IMR-90 (cell line): ENCODE measurements at regions not wholly inside any gene's neighbourhood (a gene's known extent, or its start where the extent isn't known, plus 50 kb on each side); places are given as distances from the start of the nearest gene placed in this dataset.

Experiments used
- ATAC-seq: fragments of 200-7000 bp; cut with Tn5 transposase; 2 replicates; pipeline ENCODE4 v1.9.1; 2020; ENCODE audit warnings: low read depth, mild to moderate bottlenecking, moderate library complexity
- BruUV-seq: library from RNA; stranded (reverse); fragments of 400-500 nt; replicated peaks from 2 replicates; lab custom pipeline; 2021; lab: Mats Ljungman, UMichigan
- CTCF ChIA-PET: fragments of 300-600 bp; formaldehyde crosslinking; extraction: SDS; loops from one replicate; lab custom pipeline; 2021; ENCODE audit warnings: antibody characterized with exemption; lab: Yijun Ruan, JAX
- POLR2A ChIA-PET: fragments of 300-600 bp; sonication (Branson Sonifier 250); formaldehyde crosslinking; loops from one replicate; lab custom pipeline; 2022; ENCODE audit warnings: antibody characterized with exemption; ENCODE audit not compliant: unreplicated experiment; lab: Charles Lee
- DNase-seq: peaks from one replicate; pipeline ENCODE4 v3.0.0; 2013
- H2AFZ ChIP-seq: replicated peaks from 2 replicates; pipeline ENCODE3; 2013; ENCODE audit warnings: low read length, mild to moderate bottlenecking; ENCODE audit not compliant: poor library complexity
- H2AK5ac ChIP-seq: 2 replicates; pipeline ENCODE4 v1.6.1; 2013; ENCODE audit warnings: low read depth, low read length, inconsistent platforms
- H2AK9ac ChIP-seq: replicated peaks from 2 replicates; pipeline ENCODE3; 2013; ENCODE audit warnings: mild to moderate bottlenecking, low read depth, low read length, moderate library complexity; ENCODE audit not compliant: poor library complexity
- H2BK120ac ChIP-seq: 2 replicates; pipeline ENCODE4 v1.6.1; 2013; ENCODE audit warnings: low read depth, low read length, inconsistent platforms
- H2BK15ac ChIP-seq: 3 replicates; pipeline ENCODE4 v1.6.1; 2013; ENCODE audit warnings: low read depth, low read length, inconsistent platforms
- H2BK20ac ChIP-seq: 2 replicates; pipeline ENCODE4 v1.6.1; 2013; ENCODE audit warnings: low read depth, mild to moderate bottlenecking, inconsistent platforms, low read length, moderate library complexity
- H2BK5ac ChIP-seq: 2 replicates; pipeline ENCODE4 v1.6.1; 2013; ENCODE audit warnings: mild to moderate bottlenecking, low read depth, low read length, inconsistent platforms; ENCODE audit not compliant: poor library complexity, severe bottlenecking
- H3K14ac ChIP-seq: replicated peaks from 2 replicates; pipeline ENCODE4 v1.6.1; 2013; ENCODE audit warnings: low read depth, low read length, inconsistent platforms
- H3K18ac ChIP-seq: 2 replicates; pipeline ENCODE4 v1.6.1; 2013; ENCODE audit warnings: low read depth, low read length, control low read depth
- H3K23ac ChIP-seq: 2 replicates; pipeline ENCODE4 v1.6.1; 2013; ENCODE audit warnings: low read depth, low read length, inconsistent platforms
- H3K27ac ChIP-seq: 2 replicates; pipeline ENCODE4 v1.5.1; 2013; ENCODE audit warnings: mild to moderate bottlenecking, control low read depth, low read length; ENCODE audit not compliant: insufficient read depth
- H3K27me3 ChIP-seq: 2 replicates; pipeline ENCODE4 v1.6.1; 2013; ENCODE audit warnings: low read length; ENCODE audit not compliant: control insufficient read depth, insufficient read depth
- H3K36me3 ChIP-seq: 2 replicates; pipeline ENCODE4 v1.6.1; 2013; ENCODE audit warnings: low read length, mixed read lengths; ENCODE audit not compliant: control insufficient read depth, insufficient read depth
- H3K4ac ChIP-seq: 2 replicates; pipeline ENCODE4 v1.6.1; 2013; ENCODE audit warnings: low read depth, low read length, inconsistent platforms
- H3K4me1 ChIP-seq: 2 replicates; pipeline ENCODE4 v1.6.1; 2013; ENCODE audit warnings: low read length, mixed read lengths; ENCODE audit not compliant: control insufficient read depth, insufficient read depth
- H3K4me2 ChIP-seq: 2 replicates; pipeline ENCODE4 v1.6.1; 2013; ENCODE audit warnings: low read depth, mild to moderate bottlenecking, control low read depth, low read length, moderate library complexity
- H3K4me3 ChIP-seq: 2 replicates; pipeline ENCODE4 v1.5.1; 2013; ENCODE audit warnings: low read depth, mild to moderate bottlenecking, control low read depth, low read length, moderate library complexity; ENCODE audit not compliant: insufficient read depth
- H3K56ac ChIP-seq: 2 replicates; pipeline ENCODE4 v1.6.1; 2013; ENCODE audit warnings: low read length, inconsistent platforms; ENCODE audit not compliant: insufficient read depth; ENCODE audit errors: extremely low read depth
- H3K79me1 ChIP-seq, 2 experiments: 2 replicates each; pipeline ENCODE4 v1.6.1; 2013; ENCODE audit warnings: low read length in 2 of 2, inconsistent platforms in 1 of 2, low read depth in 1 of 2
- H3K9ac ChIP-seq: 2 replicates; pipeline ENCODE4 v1.6.1; 2013; ENCODE audit warnings: low read depth, low read length, control low read depth
- H3K9me1 ChIP-seq: 2 replicates; pipeline ENCODE4 v1.6.1; 2013; ENCODE audit warnings: low read length, inconsistent platforms; ENCODE audit not compliant: insufficient read depth
- H3K9me3 ChIP-seq: 2 replicates; pipeline ENCODE4 v1.6.1; 2013; ENCODE audit warnings: low read length; ENCODE audit not compliant: control insufficient read depth, insufficient read depth
- H4K20me1 ChIP-seq: 2 replicates; pipeline ENCODE4 v1.6.1; 2013; ENCODE audit warnings: low read length, inconsistent platforms; ENCODE audit not compliant: insufficient read depth
- H4K5ac ChIP-seq: 2 replicates; pipeline ENCODE4 v1.6.1; 2013; ENCODE audit warnings: mild to moderate bottlenecking, low read depth, low read length, control low read depth
- H4K8ac ChIP-seq, 2 experiments: 2 replicates each; pipeline ENCODE4 v1.6.1; 2013; ENCODE audit warnings: low read depth in 2 of 2, low read length in 2 of 2, control low read depth in 1 of 2, inconsistent platforms in 1 of 2
- H4K91ac ChIP-seq: 2 replicates; pipeline ENCODE4 v1.6.1; 2013; ENCODE audit warnings: low read depth, low read length, inconsistent platforms; ENCODE audit not compliant: insufficient read depth
- BHLHE40 ChIP-seq: fragments of 150-350 bp; IDR thresholded peaks from 2 replicates; pipeline ENCODE4 v1.6.1; 2016; ENCODE audit warnings: mild to moderate bottlenecking, low read depth, low read length
- CEBPB ChIP-seq: IDR thresholded peaks from 2 replicates; pipeline ENCODE4 v1.6.1; 2012; ENCODE audit warnings: low read depth, low read length, improper control_type of control experiment
- CHD1 ChIP-seq: IDR thresholded peaks from 2 replicates; pipeline ENCODE4 v1.6.1; 2012; ENCODE audit warnings: low read depth, low read length, improper control_type of control experiment
- ELK1 ChIP-seq: fragments of 150-350 bp; IDR thresholded peaks from 2 replicates; pipeline ENCODE4 v1.6.1; 2016; ENCODE audit warnings: low read depth, mild to moderate bottlenecking, low read length, moderate library complexity, borderline replicate concordance
- FOS ChIP-seq: fragments of 150-350 bp; IDR thresholded peaks from 2 replicates; pipeline ENCODE4 v1.6.1; 2016; ENCODE audit warnings: low read depth, low read length
- MAFK ChIP-seq: IDR thresholded peaks from 2 replicates; pipeline ENCODE4 v1.6.1; 2012; ENCODE audit warnings: low read depth, low read length, improper control_type of control experiment
- MAZ ChIP-seq: IDR thresholded peaks from 2 replicates; pipeline ENCODE4 v1.6.1; 2012; ENCODE audit warnings: low read depth, mild to moderate bottlenecking, low read length, improper control_type of control experiment, moderate library complexity, borderline replicate concordance
- MXI1 ChIP-seq: IDR thresholded peaks from 2 replicates; pipeline ENCODE4 v1.6.1; 2012; ENCODE audit warnings: low read depth, mild to moderate bottlenecking, low read length, moderate library complexity, borderline replicate concordance
- NFE2L2 ChIP-seq: fragments of 150-350 bp; IDR thresholded peaks from 2 replicates; pipeline ENCODE4 v1.6.1; 2016; ENCODE audit warnings: low read depth, mild to moderate bottlenecking, low read length
- POLR2A ChIP-seq: IDR thresholded peaks from 2 replicates; pipeline ENCODE4 v1.6.1; 2012; ENCODE audit warnings: mild to moderate bottlenecking, low read depth, low read length
- RAD21 ChIP-seq: IDR thresholded peaks from 2 replicates; pipeline ENCODE4 v1.6.1; 2012; ENCODE audit warnings: low read length, improper control_type of control experiment
- RCOR1 ChIP-seq: IDR thresholded peaks from 2 replicates; pipeline ENCODE4 v1.6.1; 2012; ENCODE audit warnings: mild to moderate bottlenecking, low read length, improper control_type of control experiment; ENCODE audit not compliant: insufficient replicate concordance
- RFX5 ChIP-seq: IDR thresholded peaks from 2 replicates; pipeline ENCODE4 v1.8.0; 2012; ENCODE audit warnings: low read depth, mild to moderate bottlenecking, low read length, moderate library complexity
- SMC3 ChIP-seq: fragments of 150-350 bp; IDR thresholded peaks from 2 replicates; pipeline ENCODE4 v1.6.1; 2016; ENCODE audit warnings: low read depth, mild to moderate bottlenecking, antibody characterized with exemption, low read length, moderate library complexity
- WGBS, 2 experiments: methylation state at CpG; one replicate each; pipeline versions ENCODE4 v1.1.5 to v1.1.7; 2013; ENCODE audit warnings: missing lambda C conversion rate in 2 of 2; ENCODE audit not compliant: insufficient read length in 1 of 2; ENCODE audit errors: extremely low coverage in 2 of 2; 5-methylcytosine and 5-hydroxymethylcytosine counted together
- dilution Hi-C: fragments of 300-500 bp; cut with HindIII; formaldehyde crosslinking; loops from one replicate; pipeline ENCODE4 v1.14.3; 2018; ENCODE audit warnings: low sequenced_read_pairs; ENCODE audit not compliant: unreplicated experiment
- in situ Hi-C: fragments of 300-500 bp; cut with MboI; formaldehyde crosslinking; loops from 3 replicates; pipeline ENCODE4 v1.14.3; 2019; ENCODE audit warnings: low sequenced_read_pairs, inconsistent platforms, mixed read lengths
- intact Hi-C: fragments of 100-400 bp; cut with micrococcal nuclease; formaldehyde crosslinking; loops from 2 replicates; pipeline ENCODE4 v1.10.0; 2022
- TF ChIP-seq, protein P1 (sequence below): fragments of 150-350 bp; IDR thresholded peaks from 2 replicates; pipeline ENCODE4 v1.6.1; 2017; ENCODE audit warnings: mild to moderate bottlenecking, antibody characterized with exemption, low read length, low read depth
- TF ChIP-seq, protein P2 (sequence below): conservative IDR thresholded peaks from 2 replicates; pipeline ENCODE4 v1.5.1; 2012; ENCODE audit warnings: mild to moderate bottlenecking, low read depth, low read length, improper control_type of control experiment

DNA sequence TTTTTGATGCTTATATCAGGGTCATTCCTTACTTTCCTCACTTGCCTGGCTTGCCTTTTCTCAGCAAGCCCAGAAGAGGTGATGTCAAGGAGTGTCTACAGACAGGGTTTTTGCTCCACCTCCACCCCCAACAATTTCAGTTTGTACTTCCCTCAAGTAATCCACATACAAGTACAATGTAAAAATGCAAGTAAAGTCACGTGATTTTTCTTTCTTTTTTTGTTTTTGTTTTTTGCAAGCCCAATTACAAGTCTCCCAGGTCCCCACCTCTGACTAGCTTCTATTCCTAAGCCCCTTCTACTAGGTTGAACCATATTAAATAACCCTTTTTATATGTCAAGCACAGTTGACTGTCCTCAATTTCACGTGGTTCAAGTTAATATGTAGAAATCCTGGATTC is 579.6 kb downstream of the DIAPH3 start:
- Histone ChIP-seq H3K4me1 (no peaks in the 10 kb centered on the region), H4K91ac (no peak overlapping the region), H3K79me1 (no peaks in the 10 kb centered on the region), H3K4me2 (no peak overlapping the region), H4K20me1 (no peaks in the 10 kb centered on the region), H3K18ac (no peak overlapping the region), H3K9me3 (no peaks in the 10 kb centered on the region), H3K27ac (no peak overlapping the region), H2BK20ac (no peak overlapping the region), H3K9ac (no peak overlapping the region), H4K8ac (no peak overlapping the region), H2BK120ac (no peak overlapping the region), H3K27me3 (peaks cover 2% of the 10 kb centered on the region; the same call in 1 of the 2 replicates), H3K4ac (no peak overlapping the region), H2AK9ac (no peak overlapping the region), H2BK15ac (no peak overlapping the region), H3K56ac (no peak overlapping the region), H2BK5ac (no peak overlapping the region), H3K9me1 (no peaks in the 10 kb centered on the region), H4K5ac (no peak overlapping the region), H3K14ac (no peak overlapping the region), H3K36me3 (no peaks in the 10 kb centered on the region), H3K23ac (no peak overlapping the region), H3K4me3 (no peak overlapping the region), H2AK5ac (no peak overlapping the region), H2AFZ (no peak overlapping the region)
- DNase-seq (no peak), ATAC-seq (no peak)
- BruUV-seq = no TSS peak
- in situ Hi-C loops = no loop called here
- dilution Hi-C loops = no loop called here
- intact Hi-C loops = no loop called here
- TF ChIP-seq FOS (no peak), MXI1 (no peak), CHD1 (no peak), RFX5 (no peak), RAD21 (no peak), SMC3 (no peak), BHLHE40 (no peak), ELK1 (no peak), POLR2A (no peak), MAZ (no peak), NFE2L2 (no peak), RCOR1 (no peak), MAFK (no peak), CEBPB (no peak)
- TF ChIP-seq, protein P1, sequence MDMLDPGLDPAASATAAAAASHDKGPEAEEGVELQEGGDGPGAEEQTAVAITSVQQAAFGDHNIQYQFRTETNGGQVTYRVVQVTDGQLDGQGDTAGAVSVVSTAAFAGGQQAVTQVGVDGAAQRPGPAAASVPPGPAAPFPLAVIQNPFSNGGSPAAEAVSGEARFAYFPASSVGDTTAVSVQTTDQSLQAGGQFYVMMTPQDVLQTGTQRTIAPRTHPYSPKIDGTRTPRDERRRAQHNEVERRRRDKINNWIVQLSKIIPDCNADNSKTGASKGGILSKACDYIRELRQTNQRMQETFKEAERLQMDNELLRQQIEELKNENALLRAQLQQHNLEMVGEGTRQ = no peak
- TF ChIP-seq, protein P2, sequence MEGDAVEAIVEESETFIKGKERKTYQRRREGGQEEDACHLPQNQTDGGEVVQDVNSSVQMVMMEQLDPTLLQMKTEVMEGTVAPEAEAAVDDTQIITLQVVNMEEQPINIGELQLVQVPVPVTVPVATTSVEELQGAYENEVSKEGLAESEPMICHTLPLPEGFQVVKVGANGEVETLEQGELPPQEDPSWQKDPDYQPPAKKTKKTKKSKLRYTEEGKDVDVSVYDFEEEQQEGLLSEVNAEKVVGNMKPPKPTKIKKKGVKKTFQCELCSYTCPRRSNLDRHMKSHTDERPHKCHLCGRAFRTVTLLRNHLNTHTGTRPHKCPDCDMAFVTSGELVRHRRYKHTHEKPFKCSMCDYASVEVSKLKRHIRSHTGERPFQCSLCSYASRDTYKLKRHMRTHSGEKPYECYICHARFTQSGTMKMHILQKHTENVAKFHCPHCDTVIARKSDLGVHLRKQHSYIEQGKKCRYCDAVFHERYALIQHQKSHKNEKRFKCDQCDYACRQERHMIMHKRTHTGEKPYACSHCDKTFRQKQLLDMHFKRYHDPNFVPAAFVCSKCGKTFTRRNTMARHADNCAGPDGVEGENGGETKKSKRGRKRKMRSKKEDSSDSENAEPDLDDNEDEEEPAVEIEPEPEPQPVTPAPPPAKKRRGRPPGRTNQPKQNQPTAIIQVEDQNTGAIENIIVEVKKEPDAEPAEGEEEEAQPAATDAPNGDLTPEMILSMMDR = no peak
- POLR2A ChIA-PET = no interaction called here
- WGBS, 2 experiments = no CpG with 5 or more reads among the region's 2 CpGs
- CTCF ChIA-PET = no interaction called here
